ENCODE measurements at regions not wholly inside any gene's neighbourhood (a gene's known extent, or its start where the extent isn't known, plus 50 kb on each side); places are given as distances from the start of the nearest gene placed in this dataset.
"Not testable (repeated sequence)": the region's sequence is repeated elsewhere in the genome, so short reads cannot be mapped to it uniquely, and the experiment has no call there.

GRCh38 chrX:124426288-124427169 is 80.2 kb downstream of the SH2D1A start:
- no peak for DNase-seq
- ChIA-PET CTCF (ENCODE audit: partially characterized antibody) (no interaction called here), POLR2A (ENCODE audit: partially characterized antibody) (interaction anchor here (1.1 kb wide), 1 partner anchor 15 kb away, joined by 3 read pairs; no protein-coding TSS in a partner anchor)
- H3K4me3 ChIP-seq (ENCODE audit: low read length in 2 of 2), result no peak overlapping the region
- Mint-ChIP-seq H3K9me3 (peaks cover 0 to 7% (median 0%) of the 10 kb centered on the region in 8 donors), H3K27me3 (no peaks in the 10 kb centered on the region), H3K4me3 (no peak overlapping the region), H3K27ac (no peak overlapping the region), H3K4me1 (peaks cover 0 to 7% (median 1%) of the 10 kb centered on the region in 4 donors), H3K36me3 (peaks cover 4 to 13% of the 10 kb centered on the region in 2 donors)
- H3K27ac ChIP-seq (ENCODE audit: low read depth, low read length), result no peak overlapping the region
- H3K4me1 ChIP-seq (ENCODE audit: insufficient read depth, low read length), result no peaks in the 10 kb centered on the region
- no peaks in the 10 kb centered on the region for H3K27me3 ChIP-seq (ENCODE audit: insufficient read depth, low read length)
- intact Hi-C loops (cut with micrococcal nuclease), result no loop called here
- no peaks in the 10 kb centered on the region for H3K9me3 ChIP-seq (ENCODE audit: control insufficient read depth in 1 of 2, low read length in 2 of 2)
- H3K36me3 ChIP-seq (ENCODE audit: insufficient read depth, low read length), result no peaks in the 10 kb centered on the region

DNA sequence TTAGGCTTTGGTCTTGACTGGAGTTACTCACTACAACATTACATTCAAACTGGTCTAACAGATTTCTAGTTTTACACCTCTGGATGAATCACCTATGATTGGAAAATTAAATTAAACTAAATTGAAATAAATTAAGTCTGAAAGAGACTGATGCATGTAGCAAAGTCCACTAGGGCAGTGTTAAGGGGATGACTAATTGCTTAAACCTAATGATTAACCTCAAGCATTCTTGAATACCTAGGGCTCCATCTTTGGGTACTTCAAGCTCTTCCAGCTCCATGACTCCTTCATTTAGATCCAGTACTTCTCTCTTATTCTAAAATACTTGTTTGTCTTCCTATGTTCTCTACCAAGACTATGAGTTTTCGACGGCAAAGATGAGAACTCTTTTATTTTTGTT is 86.8 kb downstream of the SH2D1A start:
- Mint-ChIP-seq H3K36me3 (no peaks in the 10 kb centered on the region), H3K4me1 (no peaks in the 10 kb centered on the region), H3K4me3 (no peak overlapping the region), H3K9me3 (no peaks in the 10 kb centered on the region), H3K27me3 (no peaks in the 10 kb centered on the region), H3K27ac (no peak overlapping the region)
- H3K9me3 ChIP-seq (ENCODE audit: control insufficient read depth in 1 of 2, low read length in 2 of 2), result no peaks in the 10 kb centered on the region
- no peak overlapping the region for H3K4me3 ChIP-seq (ENCODE audit: low read length in 2 of 2)
- no peaks in the 10 kb centered on the region for H3K27me3 ChIP-seq (ENCODE audit: insufficient read depth, low read length)
- no peak overlapping the region for H3K27ac ChIP-seq (ENCODE audit: low read depth, low read length)
- H3K4me1 ChIP-seq (ENCODE audit: insufficient read depth, low read length), result no peaks in the 10 kb centered on the region
- no peaks in the 10 kb centered on the region for H3K36me3 ChIP-seq (ENCODE audit: insufficient read depth, low read length)
- ChIA-PET CTCF (ENCODE audit: partially characterized antibody) (no interaction called here), POLR2A (ENCODE audit: partially characterized antibody) (no interaction called here)
- DNase-seq, result no peak
- intact Hi-C loops (cut with micrococcal nuclease), result no loop called here

GRCh38 chrX:124435616-124436015 is 89.3 kb downstream of the SH2D1A start:
- H3K36me3 Mint-ChIP-seq, result no peaks in the 10 kb centered on the region
- no peaks in the 10 kb centered on the region for H3K9me3 ChIP-seq (ENCODE audit: control insufficient read depth in 1 of 2, low read length in 2 of 2)
- no peaks in the 10 kb centered on the region for H3K36me3 ChIP-seq (ENCODE audit: insufficient read depth, low read length)
- no peaks in the 10 kb centered on the region for H3K4me1 ChIP-seq (ENCODE audit: insufficient read depth, low read length)
- DNase-seq, result no peak
- peak overlapping the region in 1 of 7 donors; percentile 37 for H3K27ac Mint-ChIP-seq
- CTCF ChIA-PET (ENCODE audit: partially characterized antibody), result interaction anchor here (1.1 kb wide), 1 partner anchor 21 kb away, joined by 3 read pairs; no protein-coding TSS in a partner anchor
- no peak overlapping the region for H3K4me3 Mint-ChIP-seq
- no peaks in the 10 kb centered on the region for H3K9me3 Mint-ChIP-seq
- POLR2A ChIA-PET (ENCODE audit: partially characterized antibody), result no interaction called here
- H3K27ac ChIP-seq (ENCODE audit: low read depth, low read length), result no peak overlapping the region
- no peaks in the 10 kb centered on the region for H3K27me3 ChIP-seq (ENCODE audit: insufficient read depth, low read length)
- intact Hi-C loops (cut with micrococcal nuclease), result no loop called here
- no peaks in the 10 kb centered on the region for H3K27me3 Mint-ChIP-seq
- no peaks in the 10 kb centered on the region for H3K4me1 Mint-ChIP-seq
- no peak overlapping the region for H3K4me3 ChIP-seq (ENCODE audit: low read length in 2 of 2)

DNA sequence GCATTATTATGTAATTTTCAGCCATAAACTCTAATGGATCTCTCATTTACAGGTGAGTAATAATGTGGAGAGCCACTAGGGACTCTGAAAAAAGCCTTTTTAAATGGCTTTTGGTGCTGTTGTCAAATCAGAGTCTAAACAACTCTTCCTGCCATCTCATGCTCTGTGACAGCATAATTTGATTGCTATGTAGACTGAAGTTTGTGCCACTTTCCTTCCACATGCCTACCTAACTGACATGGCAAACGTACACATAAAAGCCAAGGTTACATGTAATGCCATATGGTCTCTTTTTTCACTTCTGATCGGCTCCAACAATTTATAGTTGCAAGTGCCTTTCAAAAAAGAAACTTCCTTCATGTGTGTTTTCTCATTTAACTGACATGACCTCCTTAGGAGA is 94.3 kb downstream of the SH2D1A start:
- POLR2A ChIA-PET (ENCODE audit: partially characterized antibody), result no interaction called here
- H3K36me3 ChIP-seq (ENCODE audit: insufficient read depth, low read length), result no peaks in the 10 kb centered on the region
- no peaks in the 10 kb centered on the region for H3K27me3 ChIP-seq (ENCODE audit: insufficient read depth, low read length)
- Mint-ChIP-seq H3K27ac (no peak overlapping the region), H3K27me3 (peaks cover 0 to 4% of the 10 kb centered on the region in 2 donors), H3K9me3 (no peaks in the 10 kb centered on the region), H3K36me3 (peaks cover 0 to 3% of the 10 kb centered on the region in 2 donors), H3K4me1 (peaks cover 0 to 6% (median 3%) of the 10 kb centered on the region in 4 donors), H3K4me3 (no peak overlapping the region)
- H3K4me1 ChIP-seq (ENCODE audit: insufficient read depth, low read length), result no peaks in the 10 kb centered on the region
- no peak overlapping the region for H3K27ac ChIP-seq (ENCODE audit: low read depth, low read length)
- no peak overlapping the region for H3K4me3 ChIP-seq (ENCODE audit: low read length in 2 of 2)
- no peak for DNase-seq
- H3K9me3 ChIP-seq (ENCODE audit: control insufficient read depth in 1 of 2, low read length in 2 of 2), result no peaks in the 10 kb centered on the region
- CTCF ChIA-PET (ENCODE audit: partially characterized antibody), result no interaction called here
- intact Hi-C loops (cut with micrococcal nuclease), result no loop called here

DNA sequence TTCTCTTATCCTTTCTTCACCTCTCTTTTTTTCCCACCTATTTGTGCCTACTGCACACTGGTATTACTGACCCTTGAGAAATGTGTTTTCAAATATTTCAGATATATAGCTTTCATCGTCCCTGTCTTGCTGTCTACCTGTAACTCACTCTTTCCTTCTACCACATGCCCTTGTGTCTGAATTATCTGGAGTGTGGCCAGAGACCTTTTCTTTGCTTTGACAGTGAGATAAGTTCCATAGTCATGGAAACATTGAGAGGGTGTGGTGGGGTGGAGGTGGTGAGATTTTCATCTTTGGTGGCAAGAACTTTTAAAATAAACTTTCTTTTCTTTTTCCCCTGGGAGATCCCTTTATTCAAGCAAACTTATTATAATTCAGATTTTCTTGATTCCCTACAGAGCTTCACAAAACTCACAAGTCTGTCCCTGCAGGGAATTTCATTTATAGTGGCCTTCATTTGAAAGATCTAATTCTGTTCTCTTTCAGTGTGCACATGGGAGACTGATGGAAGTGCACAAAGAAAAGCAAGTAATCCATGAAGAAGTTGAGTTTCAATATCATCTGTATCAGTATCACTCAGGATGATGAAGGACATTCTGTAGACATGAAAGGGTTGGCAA is 95.7 kb downstream of the SH2D1A start:
- Histone ChIP-seq H3K9me3 (ENCODE audit: control insufficient read depth in 1 of 2, low read length in 2 of 2) (no peaks in the 10 kb centered on the region), H3K36me3 (ENCODE audit: insufficient read depth, low read length) (no peaks in the 10 kb centered on the region), H3K27me3 (ENCODE audit: insufficient read depth, low read length) (no peaks in the 10 kb centered on the region), H3K4me1 (ENCODE audit: insufficient read depth, low read length) (no peaks in the 10 kb centered on the region), H3K4me3 (ENCODE audit: low read length in 2 of 2) (no peak overlapping the region), H3K27ac (ENCODE audit: low read depth, low read length) (no peak overlapping the region)
- no peaks in the 10 kb centered on the region for H3K9me3 Mint-ChIP-seq
- H3K36me3 Mint-ChIP-seq, result peaks cover 0 to 3% of the 10 kb centered on the region in 2 donors
- DNase-seq, result no peak
- H3K4me3 Mint-ChIP-seq, result no peak overlapping the region
- peaks cover 0 to 6% (median 3%) of the 10 kb centered on the region in 4 donors for H3K4me1 Mint-ChIP-seq
- ChIA-PET CTCF (ENCODE audit: partially characterized antibody) (no interaction called here), POLR2A (ENCODE audit: partially characterized antibody) (no interaction called here)
- intact Hi-C loops (cut with micrococcal nuclease), result no loop called here
- H3K27me3 Mint-ChIP-seq, result peaks cover 0 to 4% of the 10 kb centered on the region in 2 donors
- H3K27ac Mint-ChIP-seq, result no peak overlapping the region

- Mint-ChIP-seq H3K27me3 (no peaks in the 10 kb centered on the region), H3K36me3 (no peaks in the 10 kb centered on the region), H3K4me3 (no peak overlapping the region), H3K9me3 (no peaks in the 10 kb centered on the region), H3K27ac (no peak overlapping the region), H3K4me1 (no peaks in the 10 kb centered on the region)
- ChIA-PET CTCF (ENCODE audit: partially characterized antibody) (no interaction called here), POLR2A (ENCODE audit: partially characterized antibody) (no interaction called here)
- Histone ChIP-seq H3K4me1 (ENCODE audit: insufficient read depth, low read length) (no peaks in the 10 kb centered on the region), H3K9me3 (ENCODE audit: control insufficient read depth in 1 of 2, low read length in 2 of 2) (no peaks in the 10 kb centered on the region), H3K27ac (ENCODE audit: low read depth, low read length) (no peak overlapping the region), H3K27me3 (ENCODE audit: insufficient read depth, low read length) (no peaks in the 10 kb centered on the region), H3K36me3 (ENCODE audit: insufficient read depth, low read length) (no peaks in the 10 kb centered on the region), H3K4me3 (ENCODE audit: low read length in 2 of 2) (no peak overlapping the region)
- intact Hi-C loops (cut with micrococcal nuclease), result no loop called here
- no peak for DNase-seq
Measured at GRCh38 chrX:124455966-124456365, 109.6 kb downstream of the SH2D1A start.

DNA sequence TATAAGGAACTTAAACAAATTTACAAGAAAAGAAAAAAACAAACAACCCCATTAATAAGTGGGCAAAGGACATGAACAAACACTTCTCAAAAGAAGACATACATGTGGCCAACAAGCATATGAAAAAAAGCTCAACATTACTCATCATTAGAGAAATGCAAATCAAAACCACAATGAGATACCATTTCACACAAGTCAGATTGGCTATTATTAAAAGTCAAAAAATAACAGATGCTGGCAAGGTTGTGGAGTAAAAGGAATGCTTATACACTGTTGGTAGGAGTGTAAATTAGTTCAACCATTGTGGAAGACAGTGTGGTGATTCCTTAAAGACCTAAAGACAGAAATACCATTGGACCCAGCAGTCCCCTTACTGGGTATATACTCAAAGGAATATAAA is 113.5 kb downstream of the SH2D1A start:
- H3K27ac Mint-ChIP-seq; H3K27me3 Mint-ChIP-seq; CTCF ChIA-PET (ENCODE audit: partially characterized antibody); POLR2A ChIA-PET (ENCODE audit: partially characterized antibody); H3K4me3 ChIP-seq (ENCODE audit: low read length in 2 of 2); H3K4me1 ChIP-seq (ENCODE audit: insufficient read depth, low read length); intact Hi-C loops (cut with micrococcal nuclease); H3K27ac ChIP-seq (ENCODE audit: low read depth, low read length); H3K36me3 Mint-ChIP-seq; H3K9me3 ChIP-seq (ENCODE audit: control insufficient read depth in 1 of 2, low read length in 2 of 2); DNase-seq; H3K4me3 Mint-ChIP-seq; H3K27me3 ChIP-seq (ENCODE audit: insufficient read depth, low read length); H3K36me3 ChIP-seq (ENCODE audit: insufficient read depth, low read length); H3K9me3 Mint-ChIP-seq; H3K4me1 Mint-ChIP-seq: not testable (repeated sequence)

Data from CD4-positive, alpha-beta memory T cell (primary cell).